ENCODE measurements at regions not wholly inside any gene's neighbourhood (a gene's known extent, or its start where the extent isn't known, plus 50 kb on each side); places are given as distances from the start of the nearest gene placed in this dataset.

DNA sequence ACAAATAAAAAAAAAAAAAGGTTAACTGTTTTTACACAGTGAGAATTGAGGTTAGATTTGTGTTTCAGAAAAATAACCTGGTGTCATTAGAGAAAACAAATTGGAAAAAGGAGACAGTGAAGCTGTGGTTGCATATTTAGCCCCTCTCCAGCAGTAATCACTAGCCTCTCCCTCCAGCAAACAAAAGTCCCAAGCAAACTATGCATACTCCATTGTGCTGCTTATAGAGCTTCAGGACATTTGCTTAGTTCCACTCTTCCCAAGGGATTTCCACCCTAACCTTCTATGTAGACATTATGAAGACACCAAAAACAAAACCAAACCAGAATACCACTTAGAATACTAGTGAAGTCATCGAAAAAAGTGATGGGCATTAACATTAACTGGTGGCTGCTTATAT is 534.2 kb upstream of the CDH2 start:
- ATAC-seq (ENCODE audit: insufficient read depth, low FRiP score) (no peak), DNase-seq (no peak)
- Histone ChIP-seq H3K36me3 (ENCODE audit: control insufficient read depth in 4 of 4, insufficient read depth in 4 of 4, low read length in 4 of 4) (no peaks in the 10 kb centered on the region), H3K4me1 (ENCODE audit: control insufficient read depth in 5 of 5, insufficient read depth in 5 of 5, low read length in 5 of 5) (no peaks in the 10 kb centered on the region), H3K4me3 (no peak overlapping the region), H3K9ac (ENCODE audit: insufficient read depth in 1 of 2, low read length in 2 of 2) (no peak overlapping the region), H3K9me3 (ENCODE audit: control insufficient read depth in 4 of 4, insufficient read depth in 3 of 4, low read length in 3 of 4) (peaks cover 0 to 1% (median 0%) of the 10 kb centered on the region in 4 donors), H3K27me3 (ENCODE audit: control insufficient read depth in 3 of 3, insufficient read depth in 3 of 3, low read length in 2 of 3) (no peaks in the 10 kb centered on the region), H3K27ac (ENCODE audit: low read depth in 1 of 2, low read length in 1 of 2) (no peak overlapping the region)
- no peak for TF ChIP-seq CTCF (IDR thresholded peaks at IDR 0.05; ENCODE audit: control extremely low read depth, extremely low read depth)
- 84 to 85% methylated on average over 1 of the region's 1 CpG for WGBS, 2 donors

DNA sequence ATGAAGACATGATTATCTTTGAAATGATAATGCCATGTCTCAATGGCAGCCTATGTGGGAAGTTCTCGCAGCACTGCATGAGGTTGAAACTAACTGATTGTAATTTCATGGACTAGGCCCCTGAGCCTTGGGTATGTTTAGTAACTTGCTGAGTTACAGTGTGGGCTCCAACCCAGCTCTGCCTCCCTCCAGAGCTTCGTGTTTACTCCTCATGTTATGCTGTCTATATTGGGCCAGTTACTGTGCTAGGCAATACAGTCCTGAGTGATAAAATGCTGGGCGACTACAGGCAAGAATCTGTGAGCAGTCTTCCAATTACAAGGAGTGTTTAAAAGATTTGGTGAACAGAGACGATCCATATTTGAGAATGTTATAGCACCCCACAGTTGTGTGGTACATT is 530.1 kb upstream of the CDH2 start:
- ATAC-seq (ENCODE audit: insufficient read depth, low FRiP score) = no peak
- Histone ChIP-seq H3K27ac (ENCODE audit: low read depth in 1 of 2, low read length in 1 of 2) (no peak overlapping the region), H3K4me3 (no peak overlapping the region), H3K36me3 (ENCODE audit: control insufficient read depth in 4 of 4, insufficient read depth in 4 of 4, low read length in 4 of 4) (no peaks in the 10 kb centered on the region), H3K9ac (ENCODE audit: insufficient read depth in 1 of 2, low read length in 2 of 2) (no peak overlapping the region), H3K4me1 (ENCODE audit: control insufficient read depth in 5 of 5, insufficient read depth in 5 of 5, low read length in 5 of 5) (no peaks in the 10 kb centered on the region), H3K27me3 (ENCODE audit: control insufficient read depth in 3 of 3, insufficient read depth in 3 of 3, low read length in 2 of 3) (no peaks in the 10 kb centered on the region), H3K9me3 (ENCODE audit: control insufficient read depth in 4 of 4, insufficient read depth in 3 of 4, low read length in 3 of 4) (no peaks in the 10 kb centered on the region)
- TF ChIP-seq CTCF (IDR thresholded peaks at IDR 0.05; ENCODE audit: control extremely low read depth, extremely low read depth) = no peak
- no peak for DNase-seq
- WGBS, 2 donors = 88 to 92% methylated on average over 4 of the region's 4 CpGs

GRCh38 chr18:28706397-28706796 is 529.5 kb upstream of the CDH2 start:
- TF ChIP-seq CTCF (IDR thresholded peaks at IDR 0.05; ENCODE audit: control extremely low read depth, extremely low read depth) = no peak
- H3K27ac ChIP-seq (ENCODE audit: low read depth in 1 of 2, low read length in 1 of 2) = no peak overlapping the region
- no peak for DNase-seq
- H3K4me1 ChIP-seq (ENCODE audit: control insufficient read depth in 5 of 5, insufficient read depth in 5 of 5, low read length in 5 of 5) = no peaks in the 10 kb centered on the region
- no peak overlapping the region for H3K9ac ChIP-seq (ENCODE audit: insufficient read depth in 1 of 2, low read length in 2 of 2)
- 74 to 87% methylated on average over 4 of the region's 4 CpGs for WGBS, 2 donors
- ATAC-seq (ENCODE audit: insufficient read depth, low FRiP score) = no peak
- H3K36me3 ChIP-seq (ENCODE audit: control insufficient read depth in 4 of 4, insufficient read depth in 4 of 4, low read length in 4 of 4) = no peaks in the 10 kb centered on the region
- H3K9me3 ChIP-seq (ENCODE audit: control insufficient read depth in 4 of 4, insufficient read depth in 3 of 4, low read length in 3 of 4) = no peaks in the 10 kb centered on the region
- H3K4me3 ChIP-seq = no peak overlapping the region
- H3K27me3 ChIP-seq (ENCODE audit: control insufficient read depth in 3 of 3, insufficient read depth in 3 of 3, low read length in 2 of 3) = no peaks in the 10 kb centered on the region

DNA sequence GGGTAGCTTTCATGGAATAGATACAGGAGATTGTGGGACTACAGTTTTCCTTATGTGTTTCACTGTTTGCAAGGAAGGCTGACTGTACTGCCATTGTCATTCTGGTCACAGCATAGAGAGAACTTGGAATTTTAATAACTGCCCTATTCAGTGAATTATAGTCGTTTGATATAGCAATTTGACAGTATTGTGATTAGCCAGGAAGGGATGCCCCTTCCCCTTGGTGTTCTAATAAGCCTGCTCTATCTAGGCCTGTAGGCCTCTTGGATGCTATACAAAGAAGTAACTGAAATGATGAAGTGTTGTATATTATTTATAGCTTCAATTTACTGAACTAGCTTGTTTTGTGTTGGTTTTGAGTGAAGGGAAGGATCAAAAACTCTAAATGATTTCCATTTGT is 528.6 kb upstream of the CDH2 start:
- Histone ChIP-seq H3K4me1 (ENCODE audit: control insufficient read depth in 5 of 5, insufficient read depth in 5 of 5, low read length in 5 of 5) (no peaks in the 10 kb centered on the region), H3K9me3 (ENCODE audit: control insufficient read depth in 4 of 4, insufficient read depth in 3 of 4, low read length in 3 of 4) (no peaks in the 10 kb centered on the region), H3K9ac (ENCODE audit: insufficient read depth in 1 of 2, low read length in 2 of 2) (no peak overlapping the region), H3K27me3 (ENCODE audit: control insufficient read depth in 3 of 3, insufficient read depth in 3 of 3, low read length in 2 of 3) (no peaks in the 10 kb centered on the region), H3K27ac (ENCODE audit: low read depth in 1 of 2, low read length in 1 of 2) (no peak overlapping the region), H3K36me3 (ENCODE audit: control insufficient read depth in 4 of 4, insufficient read depth in 4 of 4, low read length in 4 of 4) (no peaks in the 10 kb centered on the region), H3K4me3 (no peak overlapping the region)
- ATAC-seq (ENCODE audit: insufficient read depth, low FRiP score) (no peak), DNase-seq (no peak)
- no peak for TF ChIP-seq CTCF (IDR thresholded peaks at IDR 0.05; ENCODE audit: control extremely low read depth, extremely low read depth)
- WGBS, 2 donors = 61 to 68% methylated on average over 1 of the region's 1 CpG

All from lung (tissue), 11 donors.